ENCODE measurements at regions not wholly inside any gene's neighbourhood (a gene's known extent, or its start where the extent isn't known, plus 50 kb on each side); places are given as distances from the start of the nearest gene placed in this dataset.

DNA sequence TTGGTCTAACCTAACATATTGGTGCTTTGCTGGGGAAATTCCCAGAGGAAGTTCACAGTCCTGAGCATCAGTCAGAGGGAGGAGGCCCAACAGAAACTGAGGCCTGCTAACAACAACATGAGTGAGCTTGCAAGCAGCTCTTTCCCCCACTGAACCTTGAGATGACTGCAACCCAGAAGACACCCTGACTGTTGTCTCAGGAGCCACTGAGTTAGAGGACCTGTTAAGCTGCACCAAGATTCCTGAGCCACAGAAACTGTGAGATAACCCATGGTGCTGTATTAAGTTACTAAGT lies 193.2 kb upstream of the UBL3 start:
- intact Hi-C loops (cut with DNase I) = no loop called here
- ATAC-seq (no peak), DNase-seq (no peak)

DNA sequence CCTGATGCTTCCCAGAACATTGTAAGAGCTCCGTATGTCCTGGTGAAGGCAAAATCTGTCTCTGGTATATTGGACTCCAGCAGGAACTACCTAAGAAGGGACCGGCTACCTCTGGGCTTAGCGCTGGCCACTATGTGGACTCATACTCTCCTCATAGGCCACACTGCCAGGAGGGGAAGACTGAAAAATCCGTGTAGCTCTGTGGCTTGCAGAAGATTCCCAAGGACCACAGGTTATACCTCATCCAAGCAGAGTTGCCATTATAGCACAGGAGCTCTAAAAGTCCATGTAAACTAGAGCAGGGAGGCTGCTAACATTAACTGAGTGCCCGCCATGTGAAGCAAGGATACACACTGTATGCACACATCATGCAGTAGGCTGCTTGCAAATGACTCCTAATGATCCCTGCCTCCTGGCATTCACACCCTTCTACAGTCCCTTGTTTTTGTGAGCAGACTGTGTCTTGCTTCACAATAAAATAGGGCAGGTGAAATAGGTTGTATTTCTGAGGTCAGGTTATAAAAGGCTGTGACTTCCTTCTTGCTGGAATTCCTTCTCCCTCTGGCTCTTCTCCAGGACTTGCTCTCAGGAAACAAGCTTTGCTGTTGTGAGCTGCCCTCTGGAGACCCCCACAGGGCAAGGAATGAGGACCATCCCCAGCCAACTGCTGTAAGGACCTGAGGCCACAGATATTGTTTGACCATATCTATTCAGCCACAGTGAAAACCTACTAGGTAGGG lies 192.6 kb upstream of the UBL3 start:
- no peak for DNase-seq
- intact Hi-C loops (cut with DNase I) = no loop called here
- ATAC-seq = no peak

GRCh38 chr13:30042272-30042671 lies 191.9 kb upstream of the UBL3 start:
- no peak for DNase-seq
- ATAC-seq = no peak
- intact Hi-C loops (cut with DNase I) = no loop called here

- no peak for ATAC-seq
- no peak for DNase-seq
- intact Hi-C loops (cut with DNase I) = no loop called here
These were observed 189.1 kb upstream of the UBL3 start for GRCh38 chr13:30039511-30039911.

DNA sequence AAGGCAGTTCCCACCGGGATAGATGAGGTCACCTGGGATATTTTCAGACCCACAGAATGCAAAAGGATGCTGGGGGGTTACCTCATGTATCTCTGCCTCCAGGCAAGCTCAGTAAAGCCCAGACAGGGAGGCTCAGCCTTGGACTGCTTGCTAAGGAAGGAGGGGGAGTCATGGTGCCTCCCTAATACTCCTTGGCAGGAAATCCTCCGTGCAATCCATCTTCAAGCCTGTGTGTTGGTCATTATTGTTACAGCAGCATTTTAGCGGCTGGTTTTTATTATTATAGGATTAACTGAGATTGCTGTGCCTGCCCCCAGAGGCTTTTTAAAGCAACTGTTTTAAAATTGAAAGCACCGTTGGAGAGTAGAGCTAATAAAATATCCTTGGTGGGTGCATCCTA lies 188.5 kb upstream of the UBL3 start:
- no peak for DNase-seq
- peak in 1 of 2 donors; percentile 56 for ATAC-seq
- intact Hi-C loops (cut with DNase I) = no loop called here

DNA sequence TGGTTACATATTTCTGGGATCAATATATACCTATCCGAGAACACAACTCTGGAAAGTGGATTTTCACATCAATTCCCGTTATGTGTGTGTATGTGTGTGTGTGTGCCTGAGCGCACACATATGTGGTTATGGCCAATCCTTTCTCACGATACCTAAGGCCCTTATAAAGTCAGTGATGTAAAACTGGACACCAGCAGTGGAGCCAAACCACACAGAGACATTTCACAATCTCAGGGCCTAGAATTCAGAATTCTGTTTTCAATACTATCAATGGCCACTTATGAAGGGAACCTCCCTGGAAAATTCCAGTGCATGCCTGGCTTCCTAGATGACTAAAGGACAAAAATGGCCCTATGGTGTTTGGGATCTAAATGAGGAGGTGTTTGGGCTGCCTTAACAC lies 187.3 kb upstream of the UBL3 start:
- intact Hi-C loops (cut with DNase I) = no loop called here
- DNase-seq (no peak), ATAC-seq (no peak)

DNA sequence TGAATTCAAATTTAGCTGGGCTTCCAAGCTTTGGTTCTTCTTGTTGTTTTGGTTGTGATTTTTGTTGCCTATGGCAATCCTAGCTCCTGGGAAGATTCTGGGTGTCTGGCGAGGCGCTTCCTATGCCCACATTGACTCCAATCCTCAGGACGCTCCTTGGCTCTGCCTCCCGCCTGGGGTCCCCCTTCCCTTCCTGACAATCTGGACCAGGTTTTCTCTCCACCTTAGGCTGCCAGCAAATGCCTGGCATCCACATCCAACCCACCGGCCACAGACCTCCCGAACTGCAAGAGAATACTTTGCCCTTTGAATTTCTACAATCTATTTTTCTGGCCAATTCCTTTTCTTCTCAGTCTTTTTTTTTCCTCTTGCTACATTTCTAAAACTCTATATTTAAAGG lies 186.9 kb upstream of the UBL3 start:
- DNase-seq = no peak
- intact Hi-C loops (cut with DNase I) = no loop called here
- no peak for ATAC-seq

- intact Hi-C loops (cut with DNase I) = no loop called here
- peak; percentile 57 to 87 for ATAC-seq
These were observed 184.0 kb upstream of the UBL3 start for GRCh38 chr13:30034458-30034795.

GRCh38 chr13:30033681-30034457 lies 183.5 kb upstream of the UBL3 start:
- intact Hi-C loops (cut with DNase I) = no loop called here
- DNase-seq = no peak
- ATAC-seq = peak; percentile 56 to 89

More at GRCh38 chr13:30034458-30034795, 184.0 kb upstream of the UBL3 start:
- DNase-seq = no peak

- no peak for ATAC-seq
- intact Hi-C loops (cut with DNase I) = no loop called here
- no peak for DNase-seq
These were observed 181.8 kb upstream of the UBL3 start for GRCh38 chr13:30032263-30032662.

DNA sequence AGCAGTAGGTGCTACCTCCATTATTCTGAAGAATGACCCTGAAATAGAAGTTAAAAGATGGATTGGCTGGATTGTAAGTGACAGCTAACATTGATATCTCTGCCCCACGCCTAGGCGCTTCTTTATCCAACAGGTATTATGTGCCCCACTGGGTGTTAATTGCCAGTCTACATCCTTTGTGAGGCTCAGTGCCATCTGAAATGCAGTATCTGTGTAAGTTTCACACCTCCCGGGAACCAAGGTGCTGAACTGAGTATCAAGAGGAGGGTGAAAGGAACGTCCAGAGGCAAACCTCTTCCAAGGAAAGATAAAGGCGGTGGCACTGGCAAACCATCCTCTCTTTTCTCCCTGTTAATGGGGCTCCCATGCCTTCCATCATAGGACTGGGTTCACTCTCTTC lies 181.1 kb upstream of the UBL3 start:
- intact Hi-C loops (cut with DNase I) = no loop called here
- no peak for DNase-seq
- no peak for ATAC-seq

DNA sequence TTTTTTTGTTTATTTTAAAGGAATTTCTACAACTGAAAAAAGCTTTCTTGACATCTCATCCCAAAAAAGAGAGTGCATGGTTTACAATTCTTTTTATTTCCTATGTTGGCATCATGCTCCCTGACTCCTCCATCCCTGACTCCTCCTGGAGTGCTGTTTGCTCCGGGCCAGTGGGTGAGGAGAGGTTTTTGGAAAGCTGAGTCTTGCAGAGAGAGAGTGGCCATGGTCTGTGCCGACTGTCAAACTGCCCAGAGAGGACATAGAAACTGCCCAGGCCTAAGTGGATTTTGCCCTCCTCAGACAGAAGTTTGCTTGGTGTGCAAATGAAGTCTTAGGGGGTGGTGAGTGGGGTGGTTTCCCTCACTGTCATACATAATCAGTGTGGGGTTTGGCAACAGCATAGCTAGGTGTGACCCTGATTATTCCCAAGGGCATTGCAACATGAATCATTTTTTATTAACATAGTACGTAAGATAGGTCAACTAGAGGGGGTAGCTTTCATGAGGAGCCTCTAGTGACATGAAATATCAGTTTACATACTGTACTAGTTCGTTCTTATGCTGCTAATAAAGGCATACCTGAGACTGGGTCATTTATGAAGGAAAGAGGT lies 179.8 kb upstream of the UBL3 start:
- intact Hi-C loops (cut with DNase I) = no loop called here
- DNase-seq = no peak
- ATAC-seq = no peak

GRCh38 chr13:30027569-30028455 lies 177.4 kb upstream of the UBL3 start:
- ATAC-seq = no peak
- DNase-seq = no peak
- intact Hi-C loops (cut with DNase I) = no loop called here

DNA sequence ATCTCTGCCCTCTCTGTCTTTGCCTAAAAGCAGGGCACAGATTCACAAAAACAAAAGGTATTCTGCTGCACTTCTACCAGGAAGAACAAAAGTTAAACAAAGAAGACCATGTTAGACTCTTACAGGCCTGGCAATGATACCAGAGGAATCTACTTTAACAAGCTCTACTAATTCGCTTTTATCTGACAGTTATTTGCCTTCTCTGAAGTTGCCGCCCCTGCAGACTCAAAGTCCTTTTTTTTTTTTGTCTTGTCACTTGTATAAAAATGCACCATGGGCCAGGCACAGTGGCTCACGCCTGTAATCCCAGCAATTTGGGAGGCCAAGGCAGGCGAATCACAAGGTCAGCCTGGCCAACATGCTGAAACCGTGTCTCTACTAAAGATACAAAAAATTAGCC lies 176.5 kb upstream of the UBL3 start:
- ATAC-seq (no peak), DNase-seq (no peak)
- intact Hi-C loops (cut with DNase I) = no loop called here

DNA sequence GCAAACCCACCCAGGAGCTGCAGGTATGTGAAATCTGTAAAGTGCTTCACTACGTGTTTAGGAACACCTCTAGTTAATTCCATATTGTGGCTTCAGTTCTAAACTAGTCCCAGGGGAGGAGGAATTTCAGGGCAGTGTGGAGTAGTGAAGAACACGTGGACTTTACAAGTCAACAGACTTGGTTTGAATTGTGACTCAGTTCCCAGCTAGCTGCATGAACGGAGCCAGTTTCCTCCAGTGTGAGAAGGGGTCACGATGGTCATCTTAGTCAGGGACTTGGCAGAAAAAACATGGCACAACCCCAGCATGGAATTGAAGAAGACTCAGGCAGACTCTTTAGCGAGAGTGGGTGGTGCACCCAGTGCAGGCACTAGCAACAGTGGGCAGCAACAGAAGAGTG lies 175.7 kb upstream of the UBL3 start:
- no peak for ATAC-seq
- intact Hi-C loops (cut with DNase I) = no loop called here
- DNase-seq = no peak

GRCh38 chr13:30025351-30025750 lies 174.9 kb upstream of the UBL3 start:
- no peak for DNase-seq
- ATAC-seq = no peak
- intact Hi-C loops (cut with DNase I) = no loop called here

GRCh38 chr13:30024125-30024865 lies 173.9 kb upstream of the UBL3 start:
- intact Hi-C loops (cut with DNase I) = no loop called here
- ATAC-seq = no peak
- DNase-seq = no peak

- ATAC-seq = no peak
- DNase-seq = no peak
- intact Hi-C loops (cut with DNase I) = no loop called here
These were observed 172.9 kb upstream of the UBL3 start for GRCh38 chr13:30023196-30023895.

- intact Hi-C loops (cut with DNase I) = no loop called here
- no peak for ATAC-seq
- no peak for DNase-seq
These were observed 172.4 kb upstream of the UBL3 start for GRCh38 chr13:30022796-30023195.

All from left cardiac atrium (tissue), 4 donors.